GM12874 (cell line): ENCODE measurements at regions not wholly inside any gene's neighbourhood (a gene's known extent, or its start where the extent isn't known, plus 50 kb on each side); places are given as distances from the start of the nearest gene placed in this dataset.

ENCODE experiments used
- CTCF ChIP-seq: IDR thresholded peaks from 2 replicates; pipeline ENCODE4 v1.5.1; 2011; ENCODE audit warnings: low read depth, mild to moderate bottlenecking, control low read depth, low read length, moderate library complexity; ENCODE audit not compliant: insufficient read depth

GRCh38 chr13:75220238-75220542, 261.8 kb downstream of the TBC1D4 start:
- no peak for TF ChIP-seq CTCF

GRCh38 chr13:75219479-75220237, 262.3 kb downstream of the TBC1D4 start:
- TF ChIP-seq CTCF = peak; percentile 92

- TF ChIP-seq CTCF = no peak
These were observed 264.0 kb downstream of the TBC1D4 start for GRCh38 chr13:75217949-75218348.

- TF ChIP-seq CTCF = no peak
These were observed 265.9 kb downstream of the TBC1D4 start for GRCh38 chr13:75216038-75216437.

GRCh38 chr13:75214846-75215245, 267.1 kb downstream of the TBC1D4 start:
- no peak for TF ChIP-seq CTCF

GRCh38 chr13:75202981-75203380, 279.0 kb downstream of the TBC1D4 start:
- TF ChIP-seq CTCF = no peak

GRCh38 chr13:75197803-75198202, 284.2 kb downstream of the TBC1D4 start:
- TF ChIP-seq CTCF = no peak
